ENCODE measurements at regions not wholly inside any gene's neighbourhood (a gene's known extent, or its start where the extent isn't known, plus 50 kb on each side); places are given as distances from the start of the nearest gene placed in this dataset.

DNA sequence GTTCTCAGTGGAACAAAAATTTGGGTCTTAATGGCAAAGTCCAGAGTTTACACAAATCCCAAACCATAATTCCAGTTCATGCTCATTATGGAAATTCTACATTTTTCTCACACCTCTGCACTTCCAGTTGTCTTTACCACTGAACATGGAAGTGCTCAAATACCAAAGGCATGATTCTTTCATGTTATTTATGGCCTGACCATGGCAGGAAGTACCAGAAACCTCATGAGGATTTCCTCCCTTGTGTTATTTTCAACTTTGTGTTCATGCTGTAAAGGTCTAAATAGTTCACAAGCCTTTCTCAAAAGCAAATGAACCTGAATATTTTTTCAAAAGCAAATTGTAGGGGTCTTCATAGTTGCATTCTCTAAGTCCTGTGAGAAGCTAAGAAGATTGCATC is 82.0 kb upstream of the ITGA1 start:
- no peaks in the 10 kb centered on the region for H3K27me3 ChIP-seq (ENCODE audit: control insufficient read depth in 3 of 3, insufficient read depth in 3 of 3, low read depth in 1 of 3, low read length in 3 of 3)
- no peak overlapping the region for H3K4ac ChIP-seq (ENCODE audit: low read length)
- no peak overlapping the region for H4K8ac ChIP-seq (ENCODE audit: low read depth, low read length)
- H3K27ac ChIP-seq (replicated peaks; ENCODE audit: low read length) = no peak overlapping the region
- no peak overlapping the region for H2BK12ac ChIP-seq (ENCODE audit: low read length)
- no peak overlapping the region for H2AFZ ChIP-seq (ENCODE audit: low read length)
- no peak overlapping the region for H2BK5ac ChIP-seq (ENCODE audit: low read length)
- no peak overlapping the region for H3K4me3 ChIP-seq (ENCODE audit: low read length in 2 of 2)
- no peak overlapping the region for H2BK120ac ChIP-seq (ENCODE audit: low read depth, low read length)
- no peak overlapping the region for H3K23ac ChIP-seq (ENCODE audit: low read depth, low read length, poor library complexity)
- H2BK15ac ChIP-seq (ENCODE audit: low read length) = no peak overlapping the region
- peaks cover 2 to 3% of the 10 kb centered on the region in 2 donors for H3K4me1 ChIP-seq (ENCODE audit: control insufficient read depth in 2 of 2, insufficient read depth in 1 of 2, low read depth in 1 of 2, low read length in 2 of 2)
- no peak overlapping the region for H2AK5ac ChIP-seq (ENCODE audit: low read depth, low read length)
- no peak overlapping the region for H3K14ac ChIP-seq (ENCODE audit: low read length)
- H3K9ac ChIP-seq (ENCODE audit: low read depth, low read length, poor library complexity) = no peak overlapping the region
- no peaks in the 10 kb centered on the region for H3K9me3 ChIP-seq (replicated peaks in 1 of 2; ENCODE audit: control insufficient read depth in 2 of 2, insufficient read depth in 1 of 2, low read depth in 1 of 2, low read length in 2 of 2)
- no peak overlapping the region for H4K91ac ChIP-seq (ENCODE audit: low read depth, low read length, poor library complexity)
- no peak overlapping the region for H3K4me2 ChIP-seq (ENCODE audit: insufficient read depth, low read length, poor library complexity, severe bottlenecking)
- no peaks in the 10 kb centered on the region for H3K79me1 ChIP-seq (ENCODE audit: low read depth, low read length)
- no peaks in the 10 kb centered on the region for H3K36me3 ChIP-seq (replicated peaks in 1 of 2; ENCODE audit: control insufficient read depth in 2 of 2, insufficient read depth in 2 of 2, low read length in 2 of 2)
- no peak for DNase-seq (ENCODE audit: low spot score)
- H3K18ac ChIP-seq (ENCODE audit: low read length) = no peak overlapping the region

- Histone ChIP-seq H3K23ac (ENCODE audit: low read depth, low read length, poor library complexity) (no peak overlapping the region), H3K18ac (ENCODE audit: low read length) (no peak overlapping the region), H3K27me3 (ENCODE audit: control insufficient read depth in 3 of 3, insufficient read depth in 3 of 3, low read depth in 1 of 3, low read length in 3 of 3) (no peaks in the 10 kb centered on the region), H3K9ac (ENCODE audit: low read depth, low read length, poor library complexity) (no peak overlapping the region), H2BK15ac (ENCODE audit: low read length) (no peak overlapping the region), H3K27ac (replicated peaks; ENCODE audit: low read length) (no peak overlapping the region), H3K9me3 (replicated peaks in 1 of 2; ENCODE audit: control insufficient read depth in 2 of 2, insufficient read depth in 1 of 2, low read depth in 1 of 2, low read length in 2 of 2) (no peaks in the 10 kb centered on the region), H2BK12ac (ENCODE audit: low read length) (no peak overlapping the region), H3K14ac (ENCODE audit: low read length) (no peak overlapping the region), H3K36me3 (replicated peaks in 1 of 2; ENCODE audit: control insufficient read depth in 2 of 2, insufficient read depth in 2 of 2, low read length in 2 of 2) (no peaks in the 10 kb centered on the region), H3K4ac (ENCODE audit: low read length) (no peak overlapping the region), H3K4me1 (ENCODE audit: control insufficient read depth in 2 of 2, insufficient read depth in 1 of 2, low read depth in 1 of 2, low read length in 2 of 2) (peaks cover 2 to 3% of the 10 kb centered on the region in 2 donors), H2AFZ (ENCODE audit: low read length) (no peak overlapping the region), H2AK5ac (ENCODE audit: low read depth, low read length) (no peak overlapping the region), H2BK120ac (ENCODE audit: low read depth, low read length) (no peak overlapping the region), H4K91ac (ENCODE audit: low read depth, low read length, poor library complexity) (no peak overlapping the region), H4K8ac (ENCODE audit: low read depth, low read length) (no peak overlapping the region), H2BK5ac (ENCODE audit: low read length) (no peak overlapping the region), H3K4me2 (ENCODE audit: insufficient read depth, low read length, poor library complexity, severe bottlenecking) (no peak overlapping the region), H3K4me3 (ENCODE audit: low read length in 2 of 2) (no peak overlapping the region), H3K79me1 (ENCODE audit: low read depth, low read length) (no peaks in the 10 kb centered on the region)
- DNase-seq (ENCODE audit: low spot score) = no peak
- WGBS, 2 donors (ENCODE audit: extremely low coverage in 2 of 2, insufficient read length in 2 of 2, insufficient replicate concordance in 1 of 2) = no CpG with 5 or more reads among the region's 5 CpGs
Measured at GRCh38 chr5:52706775-52707174, 80.9 kb upstream of the ITGA1 start.

DNA sequence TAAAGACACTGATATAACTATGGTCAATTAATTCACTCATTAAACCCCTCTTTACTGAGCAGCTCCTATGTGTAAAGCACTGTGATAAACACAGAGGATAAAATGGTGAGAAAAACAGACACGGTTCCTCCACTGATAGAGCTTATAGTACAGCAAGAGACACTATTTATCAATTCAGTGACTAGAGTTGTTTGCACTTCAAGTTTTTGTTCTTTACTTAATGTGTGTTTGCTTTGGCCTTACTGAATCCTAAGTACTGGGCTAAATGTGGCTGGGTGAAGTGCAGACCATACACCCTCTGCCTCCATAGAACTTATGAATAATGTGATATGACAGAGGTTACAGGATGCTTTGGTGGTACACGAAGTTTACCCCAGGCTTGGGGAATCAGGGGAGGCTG is 80.1 kb upstream of the ITGA1 start:
- Histone ChIP-seq H3K18ac (ENCODE audit: low read length) (no peak overlapping the region), H3K4me1 (ENCODE audit: control insufficient read depth in 2 of 2, insufficient read depth in 1 of 2, low read depth in 1 of 2, low read length in 2 of 2) (peaks cover 2 to 3% of the 10 kb centered on the region in 2 donors), H2AFZ (ENCODE audit: low read length) (no peak overlapping the region), H3K9ac (ENCODE audit: low read depth, low read length, poor library complexity) (no peak overlapping the region), H3K4ac (ENCODE audit: low read length) (no peak overlapping the region), H4K91ac (ENCODE audit: low read depth, low read length, poor library complexity) (no peak overlapping the region), H3K4me2 (ENCODE audit: insufficient read depth, low read length, poor library complexity, severe bottlenecking) (no peak overlapping the region), H3K9me3 (replicated peaks in 1 of 2; ENCODE audit: control insufficient read depth in 2 of 2, insufficient read depth in 1 of 2, low read depth in 1 of 2, low read length in 2 of 2) (no peaks in the 10 kb centered on the region), H4K8ac (ENCODE audit: low read depth, low read length) (no peak overlapping the region), H2BK12ac (ENCODE audit: low read length) (no peak overlapping the region), H2BK15ac (ENCODE audit: low read length) (no peak overlapping the region), H3K27me3 (ENCODE audit: control insufficient read depth in 3 of 3, insufficient read depth in 3 of 3, low read depth in 1 of 3, low read length in 3 of 3) (no peaks in the 10 kb centered on the region), H3K4me3 (ENCODE audit: low read length in 2 of 2) (no peak overlapping the region), H2BK120ac (ENCODE audit: low read depth, low read length) (no peak overlapping the region), H3K27ac (replicated peaks; ENCODE audit: low read length) (no peak overlapping the region), H2BK5ac (ENCODE audit: low read length) (no peak overlapping the region), H3K36me3 (replicated peaks in 1 of 2; ENCODE audit: control insufficient read depth in 2 of 2, insufficient read depth in 2 of 2, low read length in 2 of 2) (no peaks in the 10 kb centered on the region), H3K14ac (ENCODE audit: low read length) (no peak overlapping the region), H3K23ac (ENCODE audit: low read depth, low read length, poor library complexity) (no peak overlapping the region), H3K79me1 (ENCODE audit: low read depth, low read length) (no peaks in the 10 kb centered on the region), H2AK5ac (ENCODE audit: low read depth, low read length) (no peak overlapping the region)
- no CpG with 5 or more reads among the region's 2 CpGs for WGBS, 2 donors (ENCODE audit: extremely low coverage in 2 of 2, insufficient read length in 2 of 2, insufficient replicate concordance in 1 of 2)
- no peak for DNase-seq (ENCODE audit: low spot score)

DNA sequence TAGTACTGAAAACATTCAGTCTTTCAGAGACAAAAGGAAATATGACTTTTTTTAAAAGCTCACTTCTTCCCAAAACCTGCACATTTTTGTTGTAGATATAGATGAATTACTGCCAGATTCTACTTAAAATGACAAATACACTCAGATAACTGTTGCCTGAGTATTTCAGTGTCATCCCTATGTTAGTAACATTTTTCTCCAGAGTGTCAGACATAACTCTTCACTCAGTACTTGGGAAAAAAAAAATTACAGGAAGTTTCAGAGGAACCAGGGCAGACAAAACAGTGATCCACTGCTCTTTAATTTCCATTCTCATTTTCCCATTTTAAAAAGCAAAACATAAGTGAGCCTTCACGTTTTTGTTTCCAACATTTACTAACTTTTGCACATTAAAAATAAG is 79.3 kb upstream of the ITGA1 start:
- no peak overlapping the region for H3K4me2 ChIP-seq (ENCODE audit: insufficient read depth, low read length, poor library complexity, severe bottlenecking)
- H3K14ac ChIP-seq (ENCODE audit: low read length) = no peak overlapping the region
- WGBS, 2 donors (ENCODE audit: extremely low coverage in 2 of 2, insufficient read length in 2 of 2, insufficient replicate concordance in 1 of 2) = no CpG with 5 or more reads among the region's 1 CpG
- H3K79me1 ChIP-seq (ENCODE audit: low read depth, low read length) = no peaks in the 10 kb centered on the region
- H3K27ac ChIP-seq (replicated peaks; ENCODE audit: low read length) = no peak overlapping the region
- no peak overlapping the region for H3K18ac ChIP-seq (ENCODE audit: low read length)
- H3K27me3 ChIP-seq (ENCODE audit: control insufficient read depth in 3 of 3, insufficient read depth in 3 of 3, low read depth in 1 of 3, low read length in 3 of 3) = no peaks in the 10 kb centered on the region
- H2AK5ac ChIP-seq (ENCODE audit: low read depth, low read length) = no peak overlapping the region
- no peak overlapping the region for H2BK12ac ChIP-seq (ENCODE audit: low read length)
- no peak overlapping the region for H3K4ac ChIP-seq (ENCODE audit: low read length)
- H3K9ac ChIP-seq (ENCODE audit: low read depth, low read length, poor library complexity) = no peak overlapping the region
- no peak overlapping the region for H4K91ac ChIP-seq (ENCODE audit: low read depth, low read length, poor library complexity)
- no peak overlapping the region for H4K8ac ChIP-seq (ENCODE audit: low read depth, low read length)
- DNase-seq (ENCODE audit: low spot score) = no peak
- H2BK120ac ChIP-seq (ENCODE audit: low read depth, low read length) = no peak overlapping the region
- H3K4me1 ChIP-seq (ENCODE audit: control insufficient read depth in 2 of 2, insufficient read depth in 1 of 2, low read depth in 1 of 2, low read length in 2 of 2) = peaks cover 2 to 3% of the 10 kb centered on the region in 2 donors
- H2AFZ ChIP-seq (ENCODE audit: low read length) = no peak overlapping the region
- no peak overlapping the region for H2BK15ac ChIP-seq (ENCODE audit: low read length)
- H3K9me3 ChIP-seq (replicated peaks in 1 of 2; ENCODE audit: control insufficient read depth in 2 of 2, insufficient read depth in 1 of 2, low read depth in 1 of 2, low read length in 2 of 2) = no peaks in the 10 kb centered on the region
- H2BK5ac ChIP-seq (ENCODE audit: low read length) = no peak overlapping the region
- no peak overlapping the region for H3K23ac ChIP-seq (ENCODE audit: low read depth, low read length, poor library complexity)
- H3K36me3 ChIP-seq (replicated peaks in 1 of 2; ENCODE audit: control insufficient read depth in 2 of 2, insufficient read depth in 2 of 2, low read length in 2 of 2) = no peaks in the 10 kb centered on the region
- H3K4me3 ChIP-seq (ENCODE audit: low read length in 2 of 2) = no peak overlapping the region
